ENCODE measurements at regions not wholly inside any gene's neighbourhood (a gene's known extent, or its start where the extent isn't known, plus 50 kb on each side); places are given as distances from the start of the nearest gene placed in this dataset.

GRCh38 chr4:189785257-189785656 lies 155.4 kb upstream of the FRG1 start:
- Histone ChIP-seq H4K20me1 (ENCODE audit: control insufficient read depth, insufficient read depth, low read depth, low read length) (no peaks in the 10 kb centered on the region), H3K27me3 (ENCODE audit: control insufficient read depth, low read length) (no peaks in the 10 kb centered on the region), H3K36me3 (ENCODE audit: control insufficient read depth, low read length) (no peaks in the 10 kb centered on the region), H3K9me2 (replicated peaks; ENCODE audit: control insufficient read depth, low read length) (no peaks in the 10 kb centered on the region), H3K4me3 (ENCODE audit: low read length) (no peak overlapping the region), H3K9me3 (ENCODE audit: control insufficient read depth, insufficient read depth, low read length) (no peaks in the 10 kb centered on the region), H3K4me2 (ENCODE audit: low read length) (no peak overlapping the region), H3F3A (ENCODE audit: control insufficient read depth, insufficient read depth) (no peaks in the 10 kb centered on the region), H3K27ac (ENCODE audit: low read depth, low read length) (no peak overlapping the region), H3K4me1 (ENCODE audit: control insufficient read depth, low read length) (no peaks in the 10 kb centered on the region), H3K79me2 (ENCODE audit: control insufficient read depth, low read length) (no peaks in the 10 kb centered on the region)
- TF ChIP-seq EZH2phosphoT487 (IDR thresholded peaks at IDR 0.05; ENCODE audit: borderline replicate concordance, low read length) (no peak), CTCF (IDR thresholded peaks at IDR 0.05; ENCODE audit: low read depth, low read length, poor library complexity, severe bottlenecking) (no peak)

- Histone ChIP-seq H3K9me2 (replicated peaks; ENCODE audit: control insufficient read depth, low read length) (no peaks in the 10 kb centered on the region), H3F3A (ENCODE audit: control insufficient read depth, insufficient read depth) (no peaks in the 10 kb centered on the region), H3K9me3 (ENCODE audit: control insufficient read depth, insufficient read depth, low read length) (no peaks in the 10 kb centered on the region), H3K27ac (ENCODE audit: low read depth, low read length) (no peak overlapping the region), H3K79me2 (ENCODE audit: control insufficient read depth, low read length) (no peaks in the 10 kb centered on the region), H3K27me3 (ENCODE audit: control insufficient read depth, low read length) (no peaks in the 10 kb centered on the region), H3K4me3 (ENCODE audit: low read length) (no peak overlapping the region), H3K4me2 (ENCODE audit: low read length) (no peak overlapping the region), H4K20me1 (ENCODE audit: control insufficient read depth, insufficient read depth, low read depth, low read length) (no peaks in the 10 kb centered on the region), H3K36me3 (ENCODE audit: control insufficient read depth, low read length) (no peaks in the 10 kb centered on the region), H3K4me1 (ENCODE audit: control insufficient read depth, low read length) (no peaks in the 10 kb centered on the region)
- TF ChIP-seq CTCF (IDR thresholded peaks at IDR 0.05; ENCODE audit: low read depth, low read length, poor library complexity, severe bottlenecking): no peak
- no peak for TF ChIP-seq EZH2phosphoT487 (IDR thresholded peaks at IDR 0.05; ENCODE audit: borderline replicate concordance, low read length)
These were observed 154.2 kb upstream of the FRG1 start for GRCh38 chr4:189786447-189786846.

GRCh38 chr4:189787216-189788031 lies 153.2 kb upstream of the FRG1 start:
- Histone ChIP-seq H3F3A (ENCODE audit: control insufficient read depth, insufficient read depth) (no peaks in the 10 kb centered on the region), H3K9me2 (replicated peaks; ENCODE audit: control insufficient read depth, low read length) (no peaks in the 10 kb centered on the region), H3K36me3 (ENCODE audit: control insufficient read depth, low read length) (no peaks in the 10 kb centered on the region), H3K27ac (ENCODE audit: low read depth, low read length) (no peak overlapping the region), H3K79me2 (ENCODE audit: control insufficient read depth, low read length) (no peaks in the 10 kb centered on the region), H3K4me1 (ENCODE audit: control insufficient read depth, low read length) (no peaks in the 10 kb centered on the region), H3K4me3 (ENCODE audit: low read length) (no peak overlapping the region), H3K27me3 (ENCODE audit: control insufficient read depth, low read length) (no peaks in the 10 kb centered on the region), H3K4me2 (ENCODE audit: low read length) (no peak overlapping the region), H4K20me1 (ENCODE audit: control insufficient read depth, insufficient read depth, low read depth, low read length) (no peaks in the 10 kb centered on the region), H3K9me3 (ENCODE audit: control insufficient read depth, insufficient read depth, low read length) (no peaks in the 10 kb centered on the region)
- no peak for TF ChIP-seq CTCF (IDR thresholded peaks at IDR 0.05; ENCODE audit: low read depth, low read length, poor library complexity, severe bottlenecking)
- TF ChIP-seq EZH2phosphoT487 (IDR thresholded peaks at IDR 0.05; ENCODE audit: borderline replicate concordance, low read length): no peak

Data from DOHH2 (cell line).